22Rv1 (cell line): ENCODE measurements at regions not wholly inside any gene's neighbourhood (a gene's known extent, or its start where the extent isn't known, plus 50 kb on each side); places are given as distances from the start of the nearest gene placed in this dataset.

Source experiments
- H3K27ac ChIP-seq: fragments of 450-650 bp; 2 replicates; pipeline ENCODE4 v1.5.1; 2017
- CTCF ChIP-seq: fragments of 450-650 bp; IDR thresholded peaks from 2 replicates; pipeline ENCODE4 v1.5.1; 2017; ENCODE audit warnings: mild to moderate bottlenecking
- ZFX ChIP-seq: fragments of 450-650 bp; IDR thresholded peaks from 2 replicates; pipeline ENCODE4 v1.6.1; 2017; ENCODE audit warnings: antibody characterized with exemption, borderline replicate concordance

- no peak overlapping the region for H3K27ac ChIP-seq
- TF ChIP-seq ZFX (no peak), CTCF (no peak)
These were observed 143.6 kb upstream of the FAM13C start for GRCh38 chr10:59505926-59506325.

GRCh38 chr10:59499460-59499859, 137.1 kb upstream of the FAM13C start:
- TF ChIP-seq ZFX = no peak
- no peak for TF ChIP-seq CTCF
- no peak overlapping the region for H3K27ac ChIP-seq

- TF ChIP-seq ZFX (no peak), CTCF (no peak)
- no peak overlapping the region for H3K27ac ChIP-seq
These were observed 130.7 kb upstream of the FAM13C start for GRCh38 chr10:59493017-59493416.

GRCh38 chr10:59479426-59479825, 117.1 kb upstream of the FAM13C start:
- H3K27ac ChIP-seq = no peak overlapping the region
- TF ChIP-seq ZFX = no peak
- no peak for TF ChIP-seq CTCF

GRCh38 chr10:59470570-59470969, 108.2 kb upstream of the FAM13C start:
- no peak for TF ChIP-seq CTCF
- TF ChIP-seq ZFX = no peak
- no peak overlapping the region for H3K27ac ChIP-seq

GRCh38 chr10:59465088-59465487, 102.7 kb upstream of the FAM13C start:
- H3K27ac ChIP-seq = no peak overlapping the region

GRCh38 chr10:59464483-59464882, 102.1 kb upstream of the FAM13C start:
- no peak overlapping the region for H3K27ac ChIP-seq
- TF ChIP-seq ZFX = no peak
- TF ChIP-seq CTCF = no peak

More at GRCh38 chr10:59465088-59465487, 102.7 kb upstream of the FAM13C start:
- TF ChIP-seq CTCF (peak; percentile 39), ZFX (no peak)

GRCh38 chr10:59463909-59464308, 101.6 kb upstream of the FAM13C start:
- TF ChIP-seq ZFX (no peak), CTCF (no peak)
- no peak overlapping the region for H3K27ac ChIP-seq
